Pulmonary artery endothelial cell (primary cell): ENCODE measurements at regions not wholly inside any gene's neighbourhood (a gene's known extent, or its start where the extent isn't known, plus 50 kb on each side); places are given as distances from the start of the nearest gene placed in this dataset.
"Not testable (repeated sequence)": the region's sequence is repeated elsewhere in the genome, so short reads cannot be mapped to it uniquely, and the experiment has no call there.

Source experiments
- DNase-seq: peaks from one replicate; pipeline ENCODE4 v3.0.0-alpha.2; 2011; ENCODE audit warnings: low read depth, low spot score

DNA sequence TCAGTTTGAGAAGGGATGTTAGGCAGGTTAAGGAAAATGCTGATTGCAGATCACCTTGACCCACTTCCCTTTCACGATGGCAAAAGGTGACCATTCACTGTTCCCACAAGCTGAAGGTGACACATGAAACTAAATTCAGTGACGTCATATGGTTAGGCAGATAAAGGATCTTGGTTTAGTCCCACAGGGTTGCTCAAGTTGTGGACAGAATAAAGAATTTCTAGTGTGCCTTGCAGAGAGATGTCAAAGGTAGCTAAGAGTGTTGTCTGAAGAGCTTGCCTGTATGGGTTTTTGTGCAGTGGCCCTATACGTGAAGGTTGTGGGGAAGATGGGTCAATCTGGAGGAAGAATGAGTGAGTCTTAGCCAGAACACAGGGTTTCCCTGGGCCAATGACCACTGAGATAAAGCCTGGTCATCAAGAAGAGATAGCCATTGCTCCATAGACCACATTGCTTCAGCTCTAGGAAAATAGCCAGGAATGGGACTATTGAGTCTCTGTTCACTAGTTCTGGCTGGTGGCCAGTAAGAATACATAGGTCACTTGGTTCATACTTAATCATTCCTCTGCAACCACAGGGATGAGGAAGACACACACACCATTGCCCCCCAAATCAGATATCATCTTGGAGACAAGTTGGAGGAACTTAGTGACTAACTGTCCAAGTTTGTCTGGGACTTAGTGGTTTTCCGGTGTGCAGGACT, 148.5 kb upstream of the ATXN1 start:
- DNase-seq = no peak

DNA sequence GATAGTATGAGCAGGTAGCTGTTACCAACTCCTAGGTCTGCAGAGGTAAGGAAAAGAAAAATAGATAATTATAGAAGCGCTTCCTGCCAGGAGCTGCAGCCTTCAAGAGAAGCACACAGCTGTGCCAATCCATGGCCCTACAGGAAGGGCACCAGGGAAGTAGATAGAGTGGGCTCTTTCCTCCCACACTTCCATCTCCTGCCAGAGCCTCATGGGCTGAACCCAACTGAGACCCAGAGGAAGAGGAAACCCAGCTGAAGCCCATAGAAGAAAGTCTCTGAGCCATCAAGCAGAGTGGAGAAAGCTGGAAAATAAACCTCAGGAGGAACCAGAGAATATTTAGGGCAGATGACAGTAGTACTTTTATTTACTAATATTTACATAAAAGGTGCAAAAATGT, 146.7 kb upstream of the ATXN1 start:
- DNase-seq = no peak

DNA sequence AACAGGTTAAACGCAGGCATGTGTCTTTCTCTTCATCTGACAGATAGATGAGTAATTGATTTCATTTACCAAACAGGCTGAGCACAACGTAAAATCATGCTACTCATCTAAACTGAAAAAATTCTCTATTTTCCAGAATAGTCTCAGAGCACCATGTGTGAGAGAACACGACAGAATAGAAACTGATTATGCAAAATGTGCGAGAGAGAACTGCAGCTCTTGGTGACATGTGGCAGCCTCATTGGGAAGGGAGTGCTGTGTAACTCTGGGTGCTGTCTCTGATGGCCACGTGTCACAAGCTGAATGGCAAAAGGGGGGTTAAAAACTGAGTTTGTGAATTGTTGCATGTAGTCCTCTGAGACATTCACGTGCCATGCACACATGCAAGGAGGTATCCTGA, 143.7 kb upstream of the ATXN1 start:
- DNase-seq = no peak

DNA sequence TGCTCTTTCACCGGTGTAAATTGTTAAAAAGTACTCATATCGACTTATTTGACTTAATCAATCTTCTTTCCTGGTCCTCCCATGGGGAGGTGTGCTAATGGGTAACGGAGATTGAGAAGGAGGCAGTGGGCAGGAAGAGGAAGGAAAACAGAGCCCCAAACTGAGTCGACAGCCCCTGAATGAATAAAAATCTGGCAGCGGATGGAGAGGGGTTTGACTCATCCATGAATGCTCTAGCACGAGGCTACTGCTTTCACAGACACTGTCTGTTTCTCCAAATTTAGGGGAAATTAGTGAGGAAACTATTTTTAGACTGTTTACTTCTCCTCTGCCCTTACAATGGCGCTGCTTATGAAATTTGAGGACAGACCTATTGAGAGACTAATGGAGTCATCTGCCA, 142.2 kb upstream of the ATXN1 start:
- no peak for DNase-seq

DNA sequence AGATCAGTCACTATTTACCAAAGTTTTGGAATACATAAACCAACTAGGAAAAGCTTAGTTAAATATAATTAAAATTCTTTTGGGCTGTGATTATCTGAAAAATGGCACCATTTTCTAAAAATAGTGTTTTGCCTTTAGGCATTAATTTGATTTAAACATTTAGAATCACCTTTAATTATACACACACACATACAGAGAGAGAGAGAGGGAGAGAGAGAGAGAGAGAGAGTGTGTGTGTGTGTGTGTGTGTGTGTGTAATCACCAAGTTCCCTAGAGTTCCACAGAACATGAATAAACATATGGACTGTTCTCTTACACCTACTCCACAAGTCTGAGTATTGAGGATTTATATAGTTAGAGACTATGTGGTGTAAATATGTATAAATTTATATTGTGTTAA, 141.2 kb upstream of the ATXN1 start:
- no peak for DNase-seq

DNA sequence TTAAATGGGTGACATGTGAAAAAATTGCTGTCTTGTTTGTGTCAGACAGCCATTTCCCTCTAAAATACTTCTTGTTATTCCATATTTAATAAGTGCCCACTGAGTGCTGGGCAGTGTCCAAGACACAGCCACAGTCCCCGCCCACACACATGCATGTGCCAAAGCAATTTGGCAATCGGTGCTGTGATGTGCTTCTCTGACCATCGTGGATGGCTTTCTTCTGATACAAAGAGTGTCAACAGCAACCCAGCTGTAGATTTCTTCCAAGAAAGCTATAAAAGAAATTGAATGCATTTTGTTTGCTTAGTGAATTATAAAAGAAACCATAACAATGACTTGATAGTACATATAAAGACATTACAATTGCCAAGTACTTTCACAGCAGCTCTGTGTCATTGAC, 140.5 kb upstream of the ATXN1 start:
- DNase-seq = no peak

DNA sequence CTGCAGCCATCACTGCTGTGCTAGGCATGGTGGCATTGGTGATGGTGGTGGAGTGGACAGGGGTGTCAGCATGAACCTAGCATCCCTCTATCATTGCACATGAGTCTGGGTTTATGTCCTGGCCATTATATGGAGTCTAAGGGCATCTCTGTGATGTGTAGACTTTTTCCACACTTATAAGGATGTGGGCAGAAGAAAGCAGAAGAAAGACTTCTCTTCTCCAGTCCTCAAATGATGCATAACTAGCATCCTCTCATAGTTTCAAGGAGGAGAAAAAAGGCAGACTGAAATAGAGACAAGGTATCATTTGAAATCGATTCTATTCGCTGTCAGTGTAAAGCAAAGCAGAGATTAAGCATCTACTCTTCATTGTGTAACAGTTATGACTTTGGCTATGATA, 140.0 kb upstream of the ATXN1 start:
- no peak for DNase-seq

DNA sequence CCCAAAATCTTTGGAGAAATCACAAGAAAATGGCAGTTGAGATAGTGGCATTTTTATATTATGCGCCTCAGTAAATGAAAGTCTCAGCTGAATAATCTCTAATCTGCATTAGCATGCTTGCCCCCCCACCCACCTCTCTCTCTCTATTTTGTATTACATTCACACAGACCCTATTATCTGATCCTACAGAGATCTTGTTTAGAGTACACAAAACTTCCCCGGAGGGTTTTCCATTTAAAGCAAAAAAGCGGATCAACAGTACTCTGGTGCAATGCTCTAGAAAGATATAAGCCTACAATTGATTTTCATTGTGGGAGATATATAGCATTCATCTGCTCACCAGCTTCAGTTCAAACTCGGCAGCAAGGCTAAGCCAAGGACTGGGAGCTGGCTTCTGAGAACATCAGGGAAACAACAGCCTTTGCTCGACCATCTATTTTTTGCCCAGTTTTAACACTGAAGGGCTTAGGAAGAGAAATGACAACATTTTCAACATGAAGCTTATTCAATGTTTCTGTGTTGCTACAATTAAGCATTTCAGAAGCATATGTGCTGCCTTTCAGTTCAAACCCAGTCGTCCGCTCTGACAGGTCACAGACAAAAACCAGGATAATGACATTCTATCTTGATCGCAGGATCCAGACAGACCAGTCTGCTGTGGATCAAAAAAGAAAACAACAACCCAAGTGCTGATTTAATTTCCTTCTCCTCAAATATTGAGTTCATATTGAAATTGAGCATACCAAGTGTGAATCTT, 137.6 kb upstream of the ATXN1 start:
- DNase-seq = no peak

DNA sequence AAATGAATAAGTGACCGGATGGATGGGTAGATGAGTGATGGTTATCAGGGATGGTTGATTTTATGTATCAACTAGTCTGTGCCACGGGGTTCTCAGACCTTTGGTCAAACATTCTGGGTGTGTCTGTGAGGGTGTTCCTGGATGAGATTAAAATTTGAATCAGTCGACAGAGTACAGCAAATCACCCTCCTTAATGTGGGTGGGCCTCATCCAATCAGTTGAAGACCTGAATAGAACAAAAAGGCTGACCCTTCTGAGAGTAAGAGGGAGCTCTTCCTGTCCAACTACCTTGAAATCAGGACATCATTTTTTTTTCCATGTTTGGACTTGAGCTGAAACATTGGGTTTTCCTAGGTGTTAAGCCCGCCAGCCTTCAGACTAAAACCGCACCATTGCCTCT, 136.4 kb upstream of the ATXN1 start:
- no peak for DNase-seq

DNA sequence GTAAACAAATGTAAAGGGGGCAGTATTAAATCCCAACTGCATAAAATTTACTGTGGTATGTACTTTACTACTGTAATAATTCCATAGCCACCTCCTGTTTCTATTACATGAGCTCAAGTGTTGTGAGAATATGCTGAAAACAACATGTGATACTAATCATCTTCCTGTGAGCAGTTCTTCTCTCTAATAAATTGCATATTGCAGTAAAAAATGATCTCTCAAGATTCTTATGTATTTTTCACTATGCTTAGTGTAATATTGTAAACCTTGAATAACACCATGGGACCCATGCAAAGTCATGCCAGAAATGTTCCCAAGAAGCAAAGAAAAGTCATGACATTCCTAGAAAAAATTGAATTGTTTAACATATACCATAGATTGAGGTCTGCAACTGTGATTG, 133.0 kb upstream of the ATXN1 start:
- no peak for DNase-seq

DNA sequence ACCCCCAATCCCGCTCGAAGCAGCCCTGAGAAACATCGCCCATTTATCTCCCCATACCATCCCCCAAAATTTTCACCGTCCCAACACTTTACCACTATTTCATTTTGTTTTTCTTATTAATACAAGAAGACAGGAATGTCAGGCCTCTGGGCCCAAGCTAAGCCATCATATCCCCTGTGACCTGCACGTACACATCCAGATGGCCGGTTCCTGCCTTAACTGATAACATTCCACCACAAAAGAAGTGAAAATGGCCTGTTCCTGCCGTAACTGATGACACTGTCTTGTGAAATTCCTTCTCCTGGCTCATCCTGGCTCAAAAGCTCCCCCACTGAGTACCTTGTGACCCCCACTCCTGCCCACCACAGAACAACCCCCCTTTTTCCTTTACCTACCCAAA, 129.8 kb upstream of the ATXN1 start:
- not testable (repeated sequence) for DNase-seq

DNA sequence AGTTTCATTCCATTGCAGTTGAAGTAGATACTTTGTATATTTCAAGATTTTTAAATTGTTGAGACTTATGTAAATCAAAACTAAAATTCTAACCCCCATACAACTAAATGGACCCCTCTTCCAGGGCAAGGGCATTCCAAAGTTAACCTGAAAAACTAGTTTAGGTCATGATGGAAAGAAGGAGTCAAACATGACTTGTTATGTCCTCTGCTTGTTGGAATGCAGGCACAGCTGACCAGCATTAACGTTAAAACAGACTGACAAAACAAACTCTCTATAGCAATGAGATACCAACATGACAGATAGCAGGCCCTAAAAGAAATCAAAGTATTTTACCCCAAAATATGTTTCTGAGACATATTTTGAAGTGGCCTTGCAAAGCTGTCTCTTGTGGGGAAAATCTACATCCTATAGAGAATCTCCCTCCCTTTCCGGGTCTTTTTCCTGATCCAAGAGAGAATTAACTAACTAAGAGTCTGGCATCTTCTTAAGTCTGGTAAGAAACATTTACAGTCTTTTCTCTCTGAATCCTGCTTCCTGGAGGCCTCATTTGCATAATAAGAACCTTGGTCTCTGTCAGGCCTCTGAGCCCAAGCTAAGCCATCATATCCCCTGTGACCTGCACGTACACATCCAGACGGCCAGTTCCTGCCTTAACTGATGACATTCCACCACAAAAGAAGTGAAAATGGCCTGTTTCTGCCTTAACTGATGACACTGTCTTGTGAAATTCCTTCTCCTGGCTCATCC, 124.3 kb upstream of the ATXN1 start:
- DNase-seq = no peak

DNA sequence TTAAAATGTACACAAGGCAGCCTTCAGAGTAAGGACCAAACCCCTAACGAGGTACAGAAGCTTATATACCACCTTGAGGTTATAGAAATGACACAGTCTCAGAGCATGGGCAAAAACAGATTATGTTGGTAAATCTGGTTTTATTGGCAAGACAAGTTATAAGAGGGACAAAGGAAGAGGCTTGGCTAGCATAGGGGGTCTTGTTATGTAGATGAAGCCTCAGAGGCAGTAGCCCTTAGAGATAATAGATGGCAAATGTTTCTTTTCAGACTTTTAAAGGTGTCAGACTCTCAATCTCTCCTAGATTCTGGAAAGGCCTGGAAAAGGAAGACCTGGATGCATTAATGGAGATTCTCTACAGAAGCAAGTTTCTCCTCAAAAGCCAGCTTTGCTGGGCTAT, 123.3 kb upstream of the ATXN1 start:
- DNase-seq = no peak

DNA sequence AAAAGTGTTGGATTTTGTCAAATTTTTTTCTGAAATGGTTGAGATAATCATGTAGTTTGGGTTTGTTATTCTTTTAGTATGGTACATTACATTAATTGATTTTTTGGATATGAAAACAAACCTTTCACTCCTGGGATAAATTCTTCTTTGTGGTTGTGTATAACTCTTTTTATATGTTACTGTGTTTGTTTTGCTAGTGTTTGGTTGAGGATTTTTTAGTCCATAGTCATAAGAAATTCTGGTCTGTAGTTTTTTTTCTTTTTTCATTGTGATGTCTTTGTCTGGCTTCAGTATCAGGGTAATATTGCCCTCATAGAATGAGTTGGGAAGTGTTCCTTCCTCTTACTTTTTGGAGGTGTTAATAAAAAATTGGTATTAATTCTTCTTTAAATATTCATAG, 122.2 kb upstream of the ATXN1 start:
- no peak for DNase-seq

DNA sequence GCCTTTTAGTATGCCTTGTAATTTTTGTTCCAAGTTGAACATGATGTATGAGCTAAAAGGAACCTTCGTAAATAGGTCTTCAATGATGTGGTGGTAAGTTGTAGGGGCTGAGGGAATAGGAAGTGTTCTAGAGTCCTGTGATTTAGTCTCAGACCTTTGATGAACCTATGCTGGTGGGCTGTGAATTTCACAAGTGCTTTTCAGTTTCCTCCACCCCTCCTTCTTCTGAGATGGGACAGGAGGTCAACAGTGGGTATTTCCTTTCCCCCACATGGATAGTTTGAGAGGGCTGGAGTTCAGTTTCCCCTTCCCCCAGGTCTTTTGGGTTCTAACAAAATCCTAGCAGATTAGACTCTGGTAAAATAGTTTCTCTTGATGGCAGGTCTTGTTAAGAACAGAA, 121.0 kb upstream of the ATXN1 start:
- DNase-seq = no peak

DNA sequence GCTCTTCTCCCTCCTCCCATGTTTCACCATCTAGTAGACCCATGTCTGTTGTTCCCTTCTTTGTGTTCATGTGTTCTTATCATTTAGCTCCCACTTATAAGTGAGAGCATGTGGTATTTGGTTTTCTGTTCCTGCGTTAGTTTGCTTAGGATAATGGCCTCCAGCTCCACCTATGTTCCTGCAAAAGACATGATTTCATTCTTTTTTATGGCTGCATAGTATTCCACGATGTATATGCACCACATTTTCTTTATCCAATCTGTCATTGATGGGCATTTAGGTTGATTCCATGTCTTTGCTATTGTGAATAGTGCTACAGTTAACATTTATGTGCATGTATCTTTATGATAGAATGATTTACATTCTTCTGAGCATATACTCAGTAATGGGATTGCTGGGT, 115.6 kb upstream of the ATXN1 start:
- not testable (repeated sequence) for DNase-seq

DNA sequence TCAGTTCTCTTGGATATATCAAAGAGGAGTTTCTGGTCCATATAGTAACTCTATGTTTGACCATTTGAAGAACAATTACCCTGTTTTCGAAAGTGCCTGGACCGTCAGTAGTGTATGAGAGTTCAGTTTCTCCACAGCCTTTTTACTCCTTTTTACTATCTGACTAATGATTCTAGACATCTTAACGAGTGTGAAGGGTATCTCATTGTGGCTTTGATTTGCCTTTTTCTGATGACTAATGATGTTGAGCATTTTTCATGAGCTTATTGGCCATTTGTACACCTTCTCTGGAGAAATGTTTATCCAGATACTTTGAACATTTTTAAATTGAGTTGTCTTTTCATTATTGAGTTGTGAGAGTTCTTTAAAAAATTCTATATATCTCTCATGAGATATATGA, 114.9 kb upstream of the ATXN1 start:
- DNase-seq = no peak

DNA sequence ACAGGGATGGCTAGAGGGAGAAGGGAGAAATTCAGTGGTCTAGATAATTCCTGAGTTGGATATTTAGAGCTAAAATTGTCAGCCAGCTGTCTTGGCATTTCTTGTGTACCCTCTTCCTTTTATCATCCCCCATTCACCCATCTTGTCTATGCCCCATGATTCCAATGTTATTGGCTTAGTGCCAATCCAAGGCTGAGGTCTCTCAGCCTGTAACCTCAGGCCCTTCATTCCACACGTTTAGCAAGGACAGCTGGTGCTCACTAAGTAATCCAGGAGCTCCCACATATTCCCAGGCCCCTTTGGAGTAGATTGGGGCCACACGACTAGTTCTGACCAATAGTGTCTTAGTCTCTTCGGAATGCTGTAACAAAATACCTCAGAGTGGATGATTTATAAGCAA, 112.4 kb upstream of the ATXN1 start:
- DNase-seq = no peak

DNA sequence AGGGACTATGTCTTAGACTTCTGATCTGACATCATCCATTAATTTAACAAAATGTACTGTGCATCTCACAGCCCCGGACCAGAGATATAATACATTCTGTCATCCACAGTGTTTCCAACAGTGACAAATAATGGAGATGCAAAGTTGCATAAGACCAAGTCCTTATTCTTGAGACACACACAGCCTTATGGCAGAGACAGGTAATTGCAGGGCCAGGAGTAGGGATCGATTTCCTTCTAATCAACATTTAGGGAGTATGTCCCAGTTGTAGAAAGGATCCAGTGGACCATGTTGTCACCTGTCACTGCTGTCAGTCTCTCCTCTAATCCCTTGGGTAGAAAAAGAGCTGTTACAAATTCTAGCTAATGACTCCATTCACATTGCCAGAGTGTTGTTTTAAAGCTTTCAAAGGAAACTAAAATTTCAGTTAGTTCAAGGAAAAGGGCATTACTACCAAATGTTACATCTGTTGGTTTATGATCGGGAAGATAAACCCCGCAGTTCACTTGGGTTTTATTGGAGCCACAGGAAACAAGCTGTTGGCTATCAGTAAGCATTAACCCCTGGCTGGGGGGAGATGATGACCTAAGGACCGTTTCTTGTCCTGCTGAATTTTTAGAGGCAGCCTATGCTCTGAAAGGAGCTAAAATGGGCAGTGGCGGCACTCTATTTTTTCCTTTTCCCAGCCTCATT, 111.4 kb upstream of the ATXN1 start:
- no peak for DNase-seq

DNA sequence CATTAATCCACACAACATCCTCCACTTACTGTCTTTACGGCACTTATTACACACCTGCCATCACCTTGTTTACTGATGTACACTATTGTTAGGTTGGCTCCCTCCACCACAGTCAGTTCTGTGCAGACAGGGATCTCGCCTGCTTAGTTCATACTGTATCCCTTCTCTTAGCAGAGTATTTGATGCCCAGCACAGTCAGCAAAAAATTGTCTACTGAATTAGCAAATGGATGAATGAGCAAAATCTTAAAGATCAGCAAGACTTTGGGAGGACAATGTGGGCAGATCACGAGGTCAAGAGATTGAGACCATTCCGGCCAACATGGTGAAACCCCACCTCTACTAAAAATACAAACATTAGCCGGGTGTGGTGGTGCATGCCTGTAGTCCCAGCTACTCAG, 109.8 kb upstream of the ATXN1 start:
- DNase-seq = no peak

DNA sequence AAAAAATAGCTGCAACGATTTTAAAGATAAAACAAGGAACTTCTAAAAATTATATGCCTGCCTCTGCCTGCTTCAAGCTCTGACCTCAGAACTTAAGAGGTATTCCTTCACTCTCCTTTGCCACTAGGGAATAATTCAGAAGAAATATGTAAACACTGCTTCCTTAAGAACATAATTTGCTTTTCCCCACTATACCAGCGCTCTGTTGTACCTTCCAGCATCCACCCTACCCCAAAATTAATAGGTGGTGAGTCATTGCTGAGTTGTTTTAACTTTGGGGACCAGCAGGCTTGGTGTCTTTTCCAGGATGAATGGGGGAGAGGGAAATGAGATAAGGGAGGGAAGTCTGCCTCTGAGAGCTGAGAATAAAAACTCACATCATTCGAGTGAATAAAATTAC, 107.7 kb upstream of the ATXN1 start:
- no peak for DNase-seq

DNA sequence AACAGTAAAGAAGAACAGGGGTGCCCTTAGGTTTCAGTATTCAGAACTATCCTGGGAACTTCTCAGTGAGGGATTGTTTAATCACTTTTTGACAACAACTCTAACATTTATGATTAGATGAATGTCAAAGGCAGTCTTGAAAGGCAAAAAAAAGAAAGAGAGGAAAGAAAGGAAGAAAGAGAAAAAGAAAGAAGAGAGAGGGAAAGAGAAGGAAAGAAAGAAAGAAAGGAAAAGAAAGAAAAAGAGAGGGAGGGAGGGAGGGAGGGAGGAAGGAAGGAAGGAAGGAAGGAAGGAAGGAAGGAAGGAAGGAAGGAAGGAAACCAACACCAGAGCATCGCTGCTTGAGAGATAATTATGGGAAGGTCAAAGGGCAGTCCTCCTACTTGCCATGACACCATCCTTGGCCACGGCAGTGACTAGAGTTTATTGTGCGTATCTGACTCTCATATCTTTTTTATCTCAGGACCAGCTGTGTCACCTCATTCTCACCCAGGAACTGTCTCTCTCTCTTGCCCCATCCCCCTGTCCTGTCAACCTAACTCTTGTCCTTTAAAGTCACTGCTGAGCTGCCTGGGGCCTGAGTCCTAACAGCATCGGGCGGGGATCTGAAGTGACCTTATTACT, 96.8 kb upstream of the ATXN1 start:
- DNase-seq = no peak
